Adipocyte (in vitro differentiated cells): ENCODE measurements at regions not wholly inside any gene's neighbourhood (a gene's known extent, or its start where the extent isn't known, plus 50 kb on each side); places are given as distances from the start of the nearest gene placed in this dataset.

Experiments
- DNase-seq: peaks from one replicate; pipeline ENCODE4 v3.0.0-alpha.2; 2015; ENCODE audit warnings: low read depth
- H3K27me3 ChIP-seq: replicated peaks from 2 replicates; pipeline ENCODE4 v1.7.0; 2013; ENCODE audit warnings: mild to moderate bottlenecking, low read length, moderate library complexity; ENCODE audit not compliant: control insufficient read depth, insufficient read depth
- H3K36me3 ChIP-seq: 2 replicates; pipeline ENCODE4 v1.7.0; 2013; ENCODE audit warnings: low read length, mild to moderate bottlenecking, moderate library complexity; ENCODE audit not compliant: control insufficient read depth, insufficient read depth, severe bottlenecking
- H3K4me1 ChIP-seq: 2 replicates; pipeline ENCODE4 v1.7.0; 2013; ENCODE audit warnings: mild to moderate bottlenecking, low read length, moderate library complexity; ENCODE audit not compliant: control insufficient read depth, insufficient read depth
- H3K4me3 ChIP-seq: 2 replicates; pipeline ENCODE4 v1.7.0; 2013; ENCODE audit warnings: mild to moderate bottlenecking, low read length, moderate library complexity
- H3K9ac ChIP-seq: 2 replicates; pipeline ENCODE4 v1.7.0; 2013; ENCODE audit warnings: mild to moderate bottlenecking, low read length, moderate library complexity
- H3K9me3 ChIP-seq: 2 replicates; pipeline ENCODE4 v1.7.0; 2013; ENCODE audit warnings: mild to moderate bottlenecking, low read length, moderate library complexity; ENCODE audit not compliant: control insufficient read depth

GRCh38 chr7:10588084-10588483 lies 385.6 kb upstream of the PHF14 start:
- Histone ChIP-seq H3K9ac (no peak overlapping the region), H3K9me3 (no peaks in the 10 kb centered on the region), H3K36me3 (no peaks in the 10 kb centered on the region), H3K27me3 (no peaks in the 10 kb centered on the region), H3K4me3 (no peak overlapping the region), H3K4me1 (no peaks in the 10 kb centered on the region)
- no peak for DNase-seq

GRCh38 chr7:10592604-10593003 lies 381.1 kb upstream of the PHF14 start:
- no peaks in the 10 kb centered on the region for H3K36me3 ChIP-seq
- no peak overlapping the region for H3K4me3 ChIP-seq
- no peak for DNase-seq
- H3K27me3 ChIP-seq, result no peaks in the 10 kb centered on the region
- no peaks in the 10 kb centered on the region for H3K9me3 ChIP-seq
- no peak overlapping the region for H3K9ac ChIP-seq
- H3K4me1 ChIP-seq, result no peaks in the 10 kb centered on the region

- Histone ChIP-seq H3K9me3 (no peaks in the 10 kb centered on the region), H3K4me1 (no peaks in the 10 kb centered on the region), H3K36me3 (no peaks in the 10 kb centered on the region), H3K9ac (no peak overlapping the region), H3K4me3 (no peak overlapping the region), H3K27me3 (no peaks in the 10 kb centered on the region)
- DNase-seq, result no peak
Observed at GRCh38 chr7:10593080-10593479, 380.6 kb upstream of the PHF14 start.

- no peaks in the 10 kb centered on the region for H3K27me3 ChIP-seq
- no peak for DNase-seq
- H3K9ac ChIP-seq, result no peak overlapping the region
- no peaks in the 10 kb centered on the region for H3K36me3 ChIP-seq
- H3K9me3 ChIP-seq, result no peaks in the 10 kb centered on the region
- H3K4me3 ChIP-seq, result no peak overlapping the region
- no peaks in the 10 kb centered on the region for H3K4me1 ChIP-seq
Observed at GRCh38 chr7:10596827-10597226, 376.8 kb upstream of the PHF14 start.

GRCh38 chr7:10604128-10604527 lies 369.5 kb upstream of the PHF14 start:
- Histone ChIP-seq H3K36me3 (no peaks in the 10 kb centered on the region), H3K27me3 (no peaks in the 10 kb centered on the region), H3K9ac (no peak overlapping the region), H3K4me3 (no peak overlapping the region), H3K9me3 (no peaks in the 10 kb centered on the region), H3K4me1 (no peaks in the 10 kb centered on the region)
- DNase-seq, result no peak

GRCh38 chr7:10612950-10613349 lies 360.7 kb upstream of the PHF14 start:
- Histone ChIP-seq H3K9me3 (peaks cover 3% of the 10 kb centered on the region), H3K27me3 (no peaks in the 10 kb centered on the region), H3K4me1 (no peaks in the 10 kb centered on the region), H3K9ac (no peak overlapping the region), H3K4me3 (no peak overlapping the region), H3K36me3 (no peaks in the 10 kb centered on the region)
- DNase-seq, result no peak

- no peak overlapping the region for H3K4me3 ChIP-seq
- no peaks in the 10 kb centered on the region for H3K36me3 ChIP-seq
- DNase-seq, result no peak
- H3K9me3 ChIP-seq, result peaks cover 11% of the 10 kb centered on the region
- H3K9ac ChIP-seq, result no peak overlapping the region
- no peaks in the 10 kb centered on the region for H3K4me1 ChIP-seq
- H3K27me3 ChIP-seq, result no peaks in the 10 kb centered on the region
Observed at GRCh38 chr7:10618953-10619352, 354.7 kb upstream of the PHF14 start.

GRCh38 chr7:10632712-10633111 lies 341.0 kb upstream of the PHF14 start:
- Histone ChIP-seq H3K4me1 (no peaks in the 10 kb centered on the region), H3K4me3 (no peak overlapping the region), H3K9me3 (no peaks in the 10 kb centered on the region), H3K27me3 (no peaks in the 10 kb centered on the region), H3K36me3 (no peaks in the 10 kb centered on the region), H3K9ac (no peak overlapping the region)
- DNase-seq, result no peak

GRCh38 chr7:10634239-10634638 lies 339.4 kb upstream of the PHF14 start:
- DNase-seq, result no peak
- H3K4me3 ChIP-seq, result no peak overlapping the region
- no peaks in the 10 kb centered on the region for H3K27me3 ChIP-seq
- no peaks in the 10 kb centered on the region for H3K36me3 ChIP-seq
- H3K4me1 ChIP-seq, result no peaks in the 10 kb centered on the region
- H3K9me3 ChIP-seq, result no peaks in the 10 kb centered on the region
- H3K9ac ChIP-seq, result no peak overlapping the region

GRCh38 chr7:10637991-10638390 lies 335.7 kb upstream of the PHF14 start:
- no peak overlapping the region for H3K9ac ChIP-seq
- no peak for DNase-seq
- no peaks in the 10 kb centered on the region for H3K36me3 ChIP-seq
- no peaks in the 10 kb centered on the region for H3K9me3 ChIP-seq
- no peak overlapping the region for H3K4me3 ChIP-seq
- H3K4me1 ChIP-seq, result no peaks in the 10 kb centered on the region
- H3K27me3 ChIP-seq, result no peaks in the 10 kb centered on the region

- Histone ChIP-seq H3K36me3 (no peaks in the 10 kb centered on the region), H3K9me3 (no peaks in the 10 kb centered on the region), H3K4me1 (no peaks in the 10 kb centered on the region), H3K9ac (no peak overlapping the region), H3K4me3 (no peak overlapping the region), H3K27me3 (no peaks in the 10 kb centered on the region)
- DNase-seq, result no peak
Observed at GRCh38 chr7:10643545-10643944, 330.1 kb upstream of the PHF14 start.

- no peak overlapping the region for H3K9ac ChIP-seq
- no peaks in the 10 kb centered on the region for H3K36me3 ChIP-seq
- no peak for DNase-seq
- no peak overlapping the region for H3K4me3 ChIP-seq
- no peaks in the 10 kb centered on the region for H3K9me3 ChIP-seq
- H3K27me3 ChIP-seq, result no peaks in the 10 kb centered on the region
- no peaks in the 10 kb centered on the region for H3K4me1 ChIP-seq
Observed at GRCh38 chr7:10644849-10645248, 328.8 kb upstream of the PHF14 start.
